Nephron progenitor cell (in vitro differentiated cells): ENCODE measurements at regions not wholly inside any gene's neighbourhood (a gene's known extent, or its start where the extent isn't known, plus 50 kb on each side); places are given as distances from the start of the nearest gene placed in this dataset.
"Not testable (repeated sequence)": the region's sequence is repeated elsewhere in the genome, so short reads cannot be mapped to it uniquely, and the experiment has no call there.

Source experiments
- DNase-seq: peaks from one replicate; pipeline ENCODE4 v3.0.0; 2021
- H3K27ac Mint-ChIP-seq: 2 replicates; pipeline ENCODE4 v1.8.0; 2021; ENCODE audit warnings: mild to moderate bottlenecking, moderate library complexity, mixed read lengths
- H3K27me3 Mint-ChIP-seq: 2 replicates; pipeline ENCODE4 v1.8.0; 2021; ENCODE audit warnings: mild to moderate bottlenecking, low read depth, mixed read lengths; ENCODE audit not compliant: poor library complexity
- H3K36me3 Mint-ChIP-seq: 2 replicates; pipeline ENCODE4 v1.8.0; 2021; ENCODE audit warnings: low read depth, mixed read lengths
- H3K4me1 Mint-ChIP-seq: 2 replicates; pipeline ENCODE4 v1.8.0; 2021; ENCODE audit warnings: mixed read lengths
- H3K4me3 Mint-ChIP-seq: 2 replicates; pipeline ENCODE4 v1.8.0; 2021; ENCODE audit warnings: mild to moderate bottlenecking, moderate library complexity, mixed read lengths
- H3K9me3 Mint-ChIP-seq: 2 replicates; pipeline ENCODE4 v1.8.0; 2021; ENCODE audit warnings: mild to moderate bottlenecking, moderate library complexity, mixed read lengths
- TF ChIP-seq, protein P1 (sequence below): fragments of 200-600 bp; sonication (generic); IDR thresholded peaks from 2 replicates; pipeline ENCODE4 v1.5.0; 2021; ENCODE audit warnings: antibody characterized with exemption

DNA sequence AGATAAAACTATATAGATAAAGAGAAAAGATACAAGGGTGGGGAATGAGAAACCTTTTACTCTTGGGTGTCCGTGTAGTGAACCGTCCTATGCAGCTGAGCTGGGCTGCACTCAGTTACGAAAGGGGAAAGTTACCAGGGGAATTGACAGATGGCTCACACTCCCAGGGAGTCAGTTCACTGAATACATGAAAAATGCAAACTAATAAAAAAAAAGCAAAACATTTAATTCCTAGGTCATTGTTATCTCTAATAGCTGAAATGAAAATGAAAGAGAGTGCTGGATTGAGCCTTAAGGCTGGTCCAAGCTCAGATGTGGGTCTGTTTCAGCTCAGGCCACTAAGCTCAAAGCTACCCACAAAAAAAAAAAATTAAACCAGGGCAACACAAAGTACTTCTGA lies 138.0 kb downstream of the THBS2 start:
- DNase-seq, result no peak
- Mint-ChIP-seq H3K4me1 (peaks cover 27% of the 10 kb centered on the region), H3K27ac (no peak overlapping the region), H3K27me3 (peaks cover 7% of the 10 kb centered on the region), H3K9me3 (peaks cover 16% of the 10 kb centered on the region), H3K4me3 (no peak overlapping the region), H3K36me3 (no peaks in the 10 kb centered on the region)
- TF ChIP-seq, protein P1, sequence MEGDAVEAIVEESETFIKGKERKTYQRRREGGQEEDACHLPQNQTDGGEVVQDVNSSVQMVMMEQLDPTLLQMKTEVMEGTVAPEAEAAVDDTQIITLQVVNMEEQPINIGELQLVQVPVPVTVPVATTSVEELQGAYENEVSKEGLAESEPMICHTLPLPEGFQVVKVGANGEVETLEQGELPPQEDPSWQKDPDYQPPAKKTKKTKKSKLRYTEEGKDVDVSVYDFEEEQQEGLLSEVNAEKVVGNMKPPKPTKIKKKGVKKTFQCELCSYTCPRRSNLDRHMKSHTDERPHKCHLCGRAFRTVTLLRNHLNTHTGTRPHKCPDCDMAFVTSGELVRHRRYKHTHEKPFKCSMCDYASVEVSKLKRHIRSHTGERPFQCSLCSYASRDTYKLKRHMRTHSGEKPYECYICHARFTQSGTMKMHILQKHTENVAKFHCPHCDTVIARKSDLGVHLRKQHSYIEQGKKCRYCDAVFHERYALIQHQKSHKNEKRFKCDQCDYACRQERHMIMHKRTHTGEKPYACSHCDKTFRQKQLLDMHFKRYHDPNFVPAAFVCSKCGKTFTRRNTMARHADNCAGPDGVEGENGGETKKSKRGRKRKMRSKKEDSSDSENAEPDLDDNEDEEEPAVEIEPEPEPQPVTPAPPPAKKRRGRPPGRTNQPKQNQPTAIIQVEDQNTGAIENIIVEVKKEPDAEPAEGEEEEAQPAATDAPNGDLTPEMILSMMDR, result no peak

DNA sequence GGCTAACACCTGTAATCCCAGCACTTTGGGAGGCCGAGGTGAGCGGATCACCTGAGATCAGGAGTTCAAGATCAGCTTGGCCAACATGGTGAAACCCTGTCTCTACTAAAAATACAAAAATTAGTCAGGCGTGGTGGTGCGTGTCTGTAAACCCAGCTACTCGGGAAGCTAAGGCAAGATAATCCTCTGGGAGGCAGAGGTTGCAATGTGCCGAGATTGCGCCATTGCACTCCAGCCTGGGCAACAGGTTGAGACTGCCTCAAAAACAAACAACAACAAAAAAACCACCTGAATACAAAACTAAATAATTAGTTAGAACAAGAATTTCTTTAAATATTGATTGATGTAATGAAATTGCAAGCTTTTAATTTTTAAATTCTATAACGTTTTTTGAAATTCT lies 139.0 kb downstream of the THBS2 start:
- H3K27me3 Mint-ChIP-seq, H3K36me3 Mint-ChIP-seq, H3K4me3 Mint-ChIP-seq: not testable (repeated sequence)

DNA sequence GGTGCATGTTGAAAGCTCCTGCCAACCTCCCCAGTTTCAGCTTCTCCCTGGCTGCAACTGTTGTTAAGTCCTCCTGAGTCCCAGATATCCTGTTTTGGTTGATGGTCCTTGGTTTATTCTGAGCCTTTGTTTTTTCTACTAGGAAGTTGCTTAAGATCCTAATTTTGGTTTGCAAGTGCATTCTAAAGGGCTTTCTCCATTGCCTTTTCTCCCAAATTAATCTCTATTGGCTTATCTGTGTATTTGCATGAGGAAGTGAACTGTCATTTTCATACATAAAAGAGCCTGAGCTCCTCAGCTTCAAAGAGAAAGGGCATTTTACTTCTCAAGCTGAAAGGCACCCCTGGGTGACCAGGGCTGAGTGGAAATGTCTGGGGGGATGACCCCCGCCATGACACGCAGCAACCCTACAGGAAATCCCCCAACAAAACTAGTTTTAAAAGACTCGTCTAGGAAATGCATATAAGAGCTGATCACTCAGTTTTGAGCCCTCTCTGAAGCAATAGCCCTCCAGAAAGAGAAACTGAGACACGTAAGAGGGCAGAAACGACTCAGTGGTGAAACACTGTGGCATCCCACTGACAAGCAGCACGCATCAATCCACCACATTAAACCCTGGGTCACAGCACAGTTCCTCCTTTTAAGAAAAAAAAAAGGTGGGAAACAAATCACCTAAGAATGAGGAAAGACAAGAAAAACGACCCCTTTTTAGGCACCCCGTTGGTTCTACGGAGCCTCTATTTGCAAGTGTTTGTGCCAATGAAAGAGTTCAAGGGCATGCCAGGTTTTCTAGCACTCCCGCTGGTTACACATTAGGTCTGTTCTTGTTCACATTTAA lies 140.9 kb downstream of the THBS2 start:
- H3K4me1 Mint-ChIP-seq, result peaks cover 27% of the 10 kb centered on the region
- DNase-seq, result no peak
- no peak overlapping the region for H3K4me3 Mint-ChIP-seq
- no peak overlapping the region for H3K27ac Mint-ChIP-seq
- peaks cover 11% of the 10 kb centered on the region for H3K36me3 Mint-ChIP-seq
- H3K9me3 Mint-ChIP-seq, result peaks cover 24% of the 10 kb centered on the region
- TF ChIP-seq, protein P1, result no peak
- peaks cover 7% of the 10 kb centered on the region for H3K27me3 Mint-ChIP-seq

More for the DNA sequence above, 139.0 kb downstream of the THBS2 start:
- not testable (repeated sequence) for DNase-seq, H3K27ac Mint-ChIP-seq
- peaks cover 27% of the 10 kb centered on the region for H3K4me1 Mint-ChIP-seq
- H3K9me3 Mint-ChIP-seq, result peaks cover 16% of the 10 kb centered on the region

DNA sequence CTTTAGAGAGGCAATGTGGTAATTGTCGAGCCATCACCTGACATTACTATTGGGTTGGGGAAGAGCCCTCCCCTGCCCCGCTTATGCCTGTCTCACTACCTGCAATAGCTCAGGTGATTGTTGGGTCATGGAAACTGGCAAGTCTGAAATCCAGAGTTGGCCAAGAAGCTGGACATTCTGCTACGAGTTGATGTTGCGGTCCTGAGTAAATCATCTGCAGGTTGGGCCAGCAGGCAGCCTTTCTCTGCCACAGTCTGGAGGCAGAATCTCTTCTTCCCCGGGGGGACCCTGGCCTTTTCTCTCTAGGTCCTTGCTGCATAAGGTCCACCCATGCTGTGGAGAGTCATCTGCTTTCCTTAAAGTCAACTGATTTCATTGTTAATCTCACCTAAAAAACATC lies 142.4 kb downstream of the THBS2 start:
- H3K4me3 Mint-ChIP-seq, result no peak overlapping the region
- no peak overlapping the region for H3K27ac Mint-ChIP-seq
- TF ChIP-seq, protein P1, result no peak
- peaks cover 2% of the 10 kb centered on the region for H3K27me3 Mint-ChIP-seq
- peaks cover 27% of the 10 kb centered on the region for H3K4me1 Mint-ChIP-seq
- peaks cover 11% of the 10 kb centered on the region for H3K36me3 Mint-ChIP-seq
- peaks cover 24% of the 10 kb centered on the region for H3K9me3 Mint-ChIP-seq
- no peak for DNase-seq

DNA sequence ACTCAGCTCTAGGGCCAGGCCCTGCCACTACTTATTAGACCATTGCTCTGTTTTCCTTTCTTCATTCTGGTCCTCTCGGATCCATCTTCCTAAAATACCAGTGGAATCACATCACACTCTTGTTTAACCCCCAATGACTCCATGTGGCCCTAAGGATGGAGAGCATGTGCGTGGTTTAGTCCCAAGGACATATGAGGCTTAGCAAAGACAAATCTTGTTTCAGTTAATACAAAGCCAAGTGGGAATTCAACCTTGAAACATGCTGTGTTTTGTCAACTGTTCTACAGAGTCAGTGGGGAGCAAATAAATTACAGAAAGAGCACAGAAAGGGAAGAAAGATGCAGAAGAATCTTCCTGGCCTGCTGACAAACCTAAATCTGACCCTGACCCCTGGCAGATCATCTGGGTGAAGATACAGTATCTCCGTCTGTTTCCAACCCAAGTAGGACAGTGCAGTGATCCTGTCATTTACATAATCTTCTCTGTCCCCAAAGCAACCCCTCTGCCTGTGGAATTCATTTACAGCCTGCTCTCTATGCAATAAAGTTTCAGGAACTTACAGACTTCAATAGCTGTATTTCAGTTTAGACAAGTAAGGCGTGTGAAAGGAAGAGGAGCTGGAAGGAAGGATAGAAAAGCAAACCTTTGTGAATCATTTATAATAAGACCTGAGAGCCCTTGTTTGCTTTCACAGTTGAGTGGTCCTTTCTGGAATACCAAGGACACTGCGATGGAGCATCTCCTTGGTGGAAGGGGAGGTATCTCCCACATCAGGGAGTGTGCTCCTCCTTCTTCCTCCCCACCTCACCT lies 144.0 kb downstream of the THBS2 start:
- Mint-ChIP-seq H3K36me3 (peaks cover 11% of the 10 kb centered on the region), H3K27me3 (peaks cover 2% of the 10 kb centered on the region), H3K4me1 (peaks cover 16% of the 10 kb centered on the region), H3K4me3 (no peak overlapping the region), H3K9me3 (peaks cover 24% of the 10 kb centered on the region), H3K27ac (no peak overlapping the region)
- TF ChIP-seq, protein P1, result no peak
- DNase-seq, result no peak

DNA sequence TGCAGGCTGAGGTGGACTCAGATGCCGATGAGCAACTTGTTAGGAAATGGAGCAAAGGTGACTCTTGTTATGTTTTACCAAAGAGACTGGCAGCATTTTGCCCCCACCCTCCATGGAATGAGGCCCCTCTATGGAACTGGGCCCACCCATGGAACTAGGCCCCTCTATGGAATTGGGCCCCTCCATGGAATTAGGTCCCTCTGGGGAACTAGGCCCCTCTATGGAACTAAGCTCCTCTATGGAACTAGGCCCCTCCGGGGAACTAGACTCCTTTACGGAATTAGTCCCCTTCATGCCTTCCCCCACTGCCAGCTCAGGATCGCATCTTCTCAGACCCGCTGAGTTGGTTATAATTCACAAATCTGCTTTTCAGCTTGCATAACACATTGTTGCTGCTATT lies 144.9 kb downstream of the THBS2 start:
- no peak overlapping the region for H3K27ac Mint-ChIP-seq
- H3K4me3 Mint-ChIP-seq, result no peak overlapping the region
- DNase-seq, result no peak
- peaks cover 2% of the 10 kb centered on the region for H3K27me3 Mint-ChIP-seq
- peaks cover 24% of the 10 kb centered on the region for H3K9me3 Mint-ChIP-seq
- peaks cover 16% of the 10 kb centered on the region for H3K4me1 Mint-ChIP-seq
- H3K36me3 Mint-ChIP-seq, result peaks cover 11% of the 10 kb centered on the region
- TF ChIP-seq, protein P1, result no peak
